Epithelial cell of proximal tubule (primary cell): ENCODE measurements at regions not wholly inside any gene's neighbourhood (a gene's known extent, or its start where the extent isn't known, plus 50 kb on each side); places are given as distances from the start of the nearest gene placed in this dataset.

Source experiments
- DNase-seq: peaks from one replicate; pipeline ENCODE4 v3.0.0-alpha.2; 2011; ENCODE audit warnings: low read depth
- H3K4me3 ChIP-seq: 2 replicates; pipeline ENCODE4 v1.5.1; 2011; ENCODE audit warnings: low read depth, mild to moderate bottlenecking, low read length
- CTCF ChIP-seq: conservative IDR thresholded peaks from 2 replicates; pipeline ENCODE4 v1.5.1; 2012; ENCODE audit warnings: low read depth, mild to moderate bottlenecking, low read length

- DNase-seq: no peak
- no peak overlapping the region for H3K4me3 ChIP-seq
- no peak for TF ChIP-seq CTCF
Measured at GRCh38 chr6:165950316-165950715, 217.3 kb downstream of the TBXT start.

- H3K4me3 ChIP-seq: no peak overlapping the region
- no peak for DNase-seq
- TF ChIP-seq CTCF: no peak
Measured at GRCh38 chr6:165949324-165949723, 218.3 kb downstream of the TBXT start.

GRCh38 chr6:165944002-165944466, 223.6 kb downstream of the TBXT start:
- no peak overlapping the region for H3K4me3 ChIP-seq
- TF ChIP-seq CTCF: no peak
- DNase-seq: no peak

- TF ChIP-seq CTCF: no peak
- H3K4me3 ChIP-seq: no peak overlapping the region
- DNase-seq: no peak
Measured at GRCh38 chr6:165941786-165942185, 225.9 kb downstream of the TBXT start.

GRCh38 chr6:165941249-165941775, 226.3 kb downstream of the TBXT start:
- no peak for DNase-seq
- TF ChIP-seq CTCF: no peak

GRCh38 chr6:165940366-165940765, 227.3 kb downstream of the TBXT start:
- H3K4me3 ChIP-seq: no peak overlapping the region
- TF ChIP-seq CTCF: no peak

More at GRCh38 chr6:165941249-165941775, 226.3 kb downstream of the TBXT start:
- H3K4me3 ChIP-seq: no peak overlapping the region

GRCh38 chr6:165939601-165940290, 227.9 kb downstream of the TBXT start:
- TF ChIP-seq CTCF: no peak
- no peak overlapping the region for H3K4me3 ChIP-seq
- DNase-seq: no peak

More at GRCh38 chr6:165940366-165940765, 227.3 kb downstream of the TBXT start:
- DNase-seq: no peak
